PFSK-1 (cell line): ENCODE measurements at regions not wholly inside any gene's neighbourhood (a gene's known extent, or its start where the extent isn't known, plus 50 kb on each side); places are given as distances from the start of the nearest gene placed in this dataset.

Source experiments
- FOXP2 ChIP-seq: optimal IDR thresholded peaks from 2 replicates; pipeline ENCODE3; 2011; ENCODE audit warnings: borderline replicate concordance, control low read depth, inconsistent platforms; ENCODE audit not compliant: insufficient read depth; ENCODE audit errors: extremely low read length, extremely low read depth
- POLR2AphosphoS5 ChIP-seq: IDR thresholded peaks from 2 replicates; pipeline ENCODE4 v1.6.1; 2012; ENCODE audit warnings: low read depth, mild to moderate bottlenecking, control low read depth, low read length, moderate library complexity
- REST ChIP-seq, 2 experiments: IDR thresholded peaks; 2 replicates each; pipeline versions ENCODE4 v1.6.1 to v1.8.0; 2011 to 2012; ENCODE audit warnings: low read depth in 2 of 2, low read length in 2 of 2, control low read depth in 1 of 2, inconsistent platforms in 1 of 2, mild to moderate bottlenecking in 1 of 2, moderate library complexity in 1 of 2; ENCODE audit not compliant: insufficient read depth in 1 of 2
- SIN3A ChIP-seq: IDR thresholded peaks from 2 replicates; pipeline ENCODE4 v1.6.1; 2012; ENCODE audit warnings: mild to moderate bottlenecking, low read length, moderate library complexity, borderline replicate concordance; ENCODE audit not compliant: insufficient read depth
- TAF1 ChIP-seq: IDR thresholded peaks from 2 replicates; pipeline ENCODE4 v1.6.1; 2012; ENCODE audit warnings: low read length, control low read depth, borderline replicate concordance; ENCODE audit not compliant: insufficient read depth

GRCh38 chr1:87424541-87424940 lies 95.9 kb downstream of the LMO4 start:
- TF ChIP-seq FOXP2 (no peak), REST (IDR thresholded peaks at IDR 0.05; ENCODE audit: insufficient read depth in 1 of 2, low read depth in 2 of 2, low read length in 2 of 2) (no peak), TAF1 (no peak), POLR2AphosphoS5 (no peak), SIN3A (no peak)

- no peak for TF ChIP-seq POLR2AphosphoS5
- no peak for TF ChIP-seq SIN3A
- TF ChIP-seq REST (IDR thresholded peaks at IDR 0.05; ENCODE audit: insufficient read depth in 1 of 2, low read depth in 2 of 2, low read length in 2 of 2) = no peak
- TF ChIP-seq FOXP2 = no peak
- no peak for TF ChIP-seq TAF1
Measured at GRCh38 chr1:87426463-87427249, 98.0 kb downstream of the LMO4 start.

- no peak for TF ChIP-seq SIN3A
- no peak for TF ChIP-seq FOXP2
- TF ChIP-seq REST (IDR thresholded peaks at IDR 0.05; ENCODE audit: insufficient read depth in 1 of 2, low read depth in 2 of 2, low read length in 2 of 2) = no peak
- no peak for TF ChIP-seq TAF1
- TF ChIP-seq POLR2AphosphoS5 = no peak
Measured at GRCh38 chr1:87428367-87428766, 99.7 kb downstream of the LMO4 start.

- TF ChIP-seq REST (IDR thresholded peaks at IDR 0.05; ENCODE audit: insufficient read depth in 1 of 2, low read depth in 2 of 2, low read length in 2 of 2) (no peak), SIN3A (no peak), FOXP2 (no peak), TAF1 (no peak), POLR2AphosphoS5 (no peak)
Measured at GRCh38 chr1:87428883-87429282, 100.2 kb downstream of the LMO4 start.
